Ishikawa (cell line): ENCODE measurements at regions not wholly inside any gene's neighbourhood (a gene's known extent, or its start where the extent isn't known, plus 50 kb on each side); places are given as distances from the start of the nearest gene placed in this dataset.

Experiments
- CEBPB ChIP-seq: IDR thresholded peaks from 2 replicates; pipeline ENCODE4 v1.6.1; 2012
- EGR1 ChIP-seq: IDR thresholded peaks from 2 replicates; pipeline ENCODE4 v1.6.1; 2012
- FOXM1 ChIP-seq: IDR thresholded peaks from 2 replicates; pipeline ENCODE4 v1.6.1; 2012; ENCODE audit warnings: low read depth, borderline replicate concordance
- RAD21 ChIP-seq: IDR thresholded peaks from 2 replicates; pipeline ENCODE4 v1.6.1; 2012; ENCODE audit warnings: low read depth
- TAF1 ChIP-seq: IDR thresholded peaks from 2 replicates; pipeline ENCODE4 v1.6.1; 2012; ENCODE audit warnings: low read depth, mild to moderate bottlenecking
- TF ChIP-seq, protein P1 (sequence below): IDR thresholded peaks from 2 replicates; pipeline ENCODE4 v1.6.1; 2012
- TF ChIP-seq, protein P2 (sequence below): IDR thresholded peaks from 2 replicates; pipeline ENCODE4 v1.6.1; 2012; ENCODE audit warnings: low read depth, mild to moderate bottlenecking

DNA sequence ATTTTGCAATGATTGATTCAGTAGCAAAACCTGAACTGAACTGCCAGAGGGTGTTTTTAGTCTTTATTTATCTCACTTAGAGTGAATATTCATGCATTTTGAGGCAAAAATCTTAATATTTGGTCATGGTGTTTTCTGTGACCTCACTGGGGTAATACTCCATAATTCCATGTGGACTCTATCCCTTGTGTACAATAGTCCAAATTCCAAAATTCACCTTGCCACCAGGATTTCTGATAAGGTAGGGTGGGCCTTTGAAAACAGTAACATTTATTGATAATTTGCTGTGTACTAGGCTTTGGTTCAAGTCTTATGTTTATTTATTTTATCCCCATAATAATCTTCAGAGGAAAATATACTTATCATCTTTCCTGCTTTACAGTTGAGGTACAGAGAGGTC is 68.4 kb upstream of the PDE5A start:
- no peak for TF ChIP-seq TAF1
- TF ChIP-seq, protein P1, sequence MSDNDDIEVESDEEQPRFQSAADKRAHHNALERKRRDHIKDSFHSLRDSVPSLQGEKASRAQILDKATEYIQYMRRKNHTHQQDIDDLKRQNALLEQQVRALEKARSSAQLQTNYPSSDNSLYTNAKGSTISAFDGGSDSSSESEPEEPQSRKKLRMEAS, result no peak
- TF ChIP-seq RAD21, result no peak
- TF ChIP-seq EGR1, result no peak
- TF ChIP-seq CEBPB, result no peak
- TF ChIP-seq, protein P2, sequence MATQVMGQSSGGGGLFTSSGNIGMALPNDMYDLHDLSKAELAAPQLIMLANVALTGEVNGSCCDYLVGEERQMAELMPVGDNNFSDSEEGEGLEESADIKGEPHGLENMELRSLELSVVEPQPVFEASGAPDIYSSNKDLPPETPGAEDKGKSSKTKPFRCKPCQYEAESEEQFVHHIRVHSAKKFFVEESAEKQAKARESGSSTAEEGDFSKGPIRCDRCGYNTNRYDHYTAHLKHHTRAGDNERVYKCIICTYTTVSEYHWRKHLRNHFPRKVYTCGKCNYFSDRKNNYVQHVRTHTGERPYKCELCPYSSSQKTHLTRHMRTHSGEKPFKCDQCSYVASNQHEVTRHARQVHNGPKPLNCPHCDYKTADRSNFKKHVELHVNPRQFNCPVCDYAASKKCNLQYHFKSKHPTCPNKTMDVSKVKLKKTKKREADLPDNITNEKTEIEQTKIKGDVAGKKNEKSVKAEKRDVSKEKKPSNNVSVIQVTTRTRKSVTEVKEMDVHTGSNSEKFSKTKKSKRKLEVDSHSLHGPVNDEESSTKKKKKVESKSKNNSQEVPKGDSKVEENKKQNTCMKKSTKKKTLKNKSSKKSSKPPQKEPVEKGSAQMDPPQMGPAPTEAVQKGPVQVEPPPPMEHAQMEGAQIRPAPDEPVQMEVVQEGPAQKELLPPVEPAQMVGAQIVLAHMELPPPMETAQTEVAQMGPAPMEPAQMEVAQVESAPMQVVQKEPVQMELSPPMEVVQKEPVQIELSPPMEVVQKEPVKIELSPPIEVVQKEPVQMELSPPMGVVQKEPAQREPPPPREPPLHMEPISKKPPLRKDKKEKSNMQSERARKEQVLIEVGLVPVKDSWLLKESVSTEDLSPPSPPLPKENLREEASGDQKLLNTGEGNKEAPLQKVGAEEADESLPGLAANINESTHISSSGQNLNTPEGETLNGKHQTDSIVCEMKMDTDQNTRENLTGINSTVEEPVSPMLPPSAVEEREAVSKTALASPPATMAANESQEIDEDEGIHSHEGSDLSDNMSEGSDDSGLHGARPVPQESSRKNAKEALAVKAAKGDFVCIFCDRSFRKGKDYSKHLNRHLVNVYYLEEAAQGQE, result no peak
- TF ChIP-seq FOXM1, result no peak
